Activated naive CD8-positive, alpha-beta T cell (primary cell): ENCODE measurements at regions not wholly inside any gene's neighbourhood (a gene's known extent, or its start where the extent isn't known, plus 50 kb on each side); places are given as distances from the start of the nearest gene placed in this dataset.
A peak's percentile ranks its signal among the peaks of the same experiment; 100 is the strongest.

Experiments
- H3K27ac Mint-ChIP-seq: one replicate; pipeline ENCODE4 v1.8.0; 2021; ENCODE audit warnings: mixed read lengths
- H3K27me3 Mint-ChIP-seq: one replicate; pipeline ENCODE4 v1.8.0; 2021; ENCODE audit warnings: mixed read lengths
- H3K36me3 Mint-ChIP-seq: one replicate; pipeline ENCODE4 v1.8.0; 2021; ENCODE audit warnings: mixed read lengths
- H3K4me1 Mint-ChIP-seq: one replicate; pipeline ENCODE4 v1.8.0; 2021; ENCODE audit warnings: low read depth, mixed read lengths
- H3K4me3 Mint-ChIP-seq: one replicate; pipeline ENCODE4 v1.8.0; 2021; ENCODE audit warnings: mild to moderate bottlenecking, mixed read lengths
- H3K9me3 Mint-ChIP-seq: one replicate; pipeline ENCODE4 v1.8.0; 2021; ENCODE audit warnings: low read depth, mixed read lengths

GRCh38 chr2:181306785-181307184, 150.4 kb upstream of the ITGA4 start:
- H3K27me3 Mint-ChIP-seq: no peaks in the 10 kb centered on the region
- H3K36me3 Mint-ChIP-seq: no peaks in the 10 kb centered on the region
- peaks cover 76% of the 10 kb centered on the region for H3K4me1 Mint-ChIP-seq
- H3K4me3 Mint-ChIP-seq: peak overlapping the region; percentile 56
- H3K27ac Mint-ChIP-seq: peak overlapping the region; percentile 91
- no peaks in the 10 kb centered on the region for H3K9me3 Mint-ChIP-seq

DNA sequence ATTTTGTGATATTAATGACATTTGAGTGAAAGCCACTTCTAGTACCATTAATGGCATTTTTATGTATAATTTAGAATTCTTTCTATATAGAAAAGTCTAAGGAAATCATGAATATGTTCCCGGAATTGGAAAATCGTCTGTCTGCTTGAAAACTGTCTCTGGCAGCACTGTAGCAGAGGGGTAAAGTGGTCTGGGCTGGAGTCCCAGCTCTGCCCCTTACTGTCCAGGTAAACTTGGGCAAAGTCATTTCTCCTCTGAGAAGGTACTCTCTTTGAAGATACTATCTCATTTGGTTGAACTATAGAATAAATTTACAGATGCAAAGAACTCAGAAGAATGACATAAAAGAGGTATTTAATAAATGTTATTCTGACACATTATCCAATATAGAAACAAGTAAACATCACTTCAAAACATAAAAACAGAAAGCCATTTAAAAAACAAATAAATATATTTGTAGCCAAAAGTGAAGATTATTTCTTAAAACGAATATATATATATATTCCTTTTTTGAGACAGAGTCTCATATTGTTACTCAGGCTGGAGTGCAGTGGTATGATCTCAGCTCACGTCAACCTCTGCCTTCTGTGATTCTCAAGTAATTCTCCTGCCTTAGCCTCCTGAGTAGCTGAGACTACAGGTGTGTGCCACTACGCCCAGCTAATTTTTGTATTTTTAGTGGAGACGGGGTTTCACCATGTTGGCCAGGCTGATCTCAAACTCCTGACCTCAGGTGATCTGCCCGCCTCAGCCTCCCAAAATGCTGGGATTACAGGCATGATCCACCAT, 149.8 kb upstream of the ITGA4 start:
- H3K4me3 Mint-ChIP-seq: peak overlapping the region; percentile 80
- peaks cover 77% of the 10 kb centered on the region for H3K4me1 Mint-ChIP-seq
- peak overlapping the region; percentile 91 for H3K27ac Mint-ChIP-seq
- no peaks in the 10 kb centered on the region for H3K36me3 Mint-ChIP-seq
- no peaks in the 10 kb centered on the region for H3K27me3 Mint-ChIP-seq
- no peaks in the 10 kb centered on the region for H3K9me3 Mint-ChIP-seq

DNA sequence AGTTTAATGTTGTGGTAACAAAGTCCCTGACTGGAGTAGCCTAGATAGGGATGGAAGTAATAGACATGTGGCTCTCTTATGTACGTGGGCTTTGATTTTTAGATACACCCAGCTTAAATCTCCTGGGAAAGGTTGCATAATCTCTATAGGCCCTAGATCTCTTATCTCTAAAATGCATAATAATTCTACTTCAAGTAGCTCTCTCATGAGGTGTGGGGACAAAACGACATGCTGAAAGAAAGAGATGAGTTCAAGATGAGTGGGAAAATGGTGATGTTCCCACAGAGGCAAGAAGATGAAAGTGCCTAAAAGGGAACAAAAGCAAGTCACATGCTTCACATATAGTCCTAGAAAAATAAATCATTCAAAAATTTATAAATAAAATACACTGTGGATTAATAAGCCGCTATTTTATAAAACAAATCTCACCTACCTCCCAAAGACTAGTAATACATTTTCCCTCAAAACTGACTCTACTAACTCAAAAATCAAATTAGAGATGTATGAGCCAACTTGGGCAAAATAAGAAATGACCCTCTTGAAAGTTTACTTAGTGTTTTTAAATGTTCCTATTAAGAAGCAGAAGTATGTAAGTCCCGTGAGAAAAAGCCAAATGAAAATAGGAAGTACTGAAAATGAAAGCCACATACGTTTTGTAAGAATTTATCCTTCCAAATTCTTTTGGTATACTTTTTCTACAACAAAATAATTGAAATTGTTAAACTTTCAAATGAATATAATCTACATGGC, 148.2 kb upstream of the ITGA4 start:
- no peaks in the 10 kb centered on the region for H3K36me3 Mint-ChIP-seq
- no peaks in the 10 kb centered on the region for H3K9me3 Mint-ChIP-seq
- peak overlapping the region; percentile 85 for H3K4me3 Mint-ChIP-seq
- peaks cover 84% of the 10 kb centered on the region for H3K4me1 Mint-ChIP-seq
- H3K27me3 Mint-ChIP-seq: no peaks in the 10 kb centered on the region
- peak overlapping the region; percentile 91 for H3K27ac Mint-ChIP-seq

GRCh38 chr2:181309586-181309985, 147.6 kb upstream of the ITGA4 start:
- H3K4me1 Mint-ChIP-seq: peaks cover 84% of the 10 kb centered on the region
- no peaks in the 10 kb centered on the region for H3K36me3 Mint-ChIP-seq
- H3K27me3 Mint-ChIP-seq: no peaks in the 10 kb centered on the region
- H3K27ac Mint-ChIP-seq: peak overlapping the region; percentile 91
- peak overlapping the region; percentile 85 for H3K4me3 Mint-ChIP-seq
- no peaks in the 10 kb centered on the region for H3K9me3 Mint-ChIP-seq

GRCh38 chr2:181310967-181311366, 146.2 kb upstream of the ITGA4 start:
- Mint-ChIP-seq H3K4me3 (no peak overlapping the region), H3K36me3 (no peaks in the 10 kb centered on the region), H3K27me3 (no peaks in the 10 kb centered on the region), H3K4me1 (peaks cover 74% of the 10 kb centered on the region), H3K27ac (peak overlapping the region; percentile 35), H3K9me3 (no peaks in the 10 kb centered on the region)

DNA sequence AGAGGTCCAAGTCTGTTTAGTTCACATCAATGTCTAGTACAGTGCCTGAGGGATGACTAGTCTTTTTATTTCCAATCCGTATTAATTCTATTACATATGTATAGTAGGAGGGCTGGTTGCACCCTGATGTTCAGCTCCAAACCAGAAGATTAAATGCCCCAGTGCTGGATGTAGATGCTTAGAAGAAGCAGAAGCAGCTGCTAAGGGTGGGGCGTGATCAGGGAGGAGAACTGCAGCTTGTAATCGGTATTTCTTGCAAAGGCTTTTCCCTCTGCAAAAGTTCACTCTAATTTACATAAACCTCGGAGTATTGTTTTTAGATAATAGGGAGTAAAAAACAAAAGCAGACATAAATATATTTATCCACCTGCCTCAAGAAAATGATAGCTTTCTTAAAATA, 145.3 kb upstream of the ITGA4 start:
- H3K4me3 Mint-ChIP-seq: peak overlapping the region; percentile 74
- peaks cover 66% of the 10 kb centered on the region for H3K4me1 Mint-ChIP-seq
- H3K9me3 Mint-ChIP-seq: no peaks in the 10 kb centered on the region

GRCh38 chr2:181312515-181312927, 144.7 kb upstream of the ITGA4 start:
- Mint-ChIP-seq H3K4me1 (peaks cover 69% of the 10 kb centered on the region), H3K36me3 (no peaks in the 10 kb centered on the region), H3K27me3 (no peaks in the 10 kb centered on the region), H3K9me3 (no peaks in the 10 kb centered on the region), H3K27ac (peak overlapping the region; percentile 92), H3K4me3 (peak overlapping the region; percentile 74)

More for the DNA sequence above, 145.3 kb upstream of the ITGA4 start:
- H3K27ac Mint-ChIP-seq: peak overlapping the region; percentile 92
- H3K36me3 Mint-ChIP-seq: no peaks in the 10 kb centered on the region
- H3K27me3 Mint-ChIP-seq: no peaks in the 10 kb centered on the region

DNA sequence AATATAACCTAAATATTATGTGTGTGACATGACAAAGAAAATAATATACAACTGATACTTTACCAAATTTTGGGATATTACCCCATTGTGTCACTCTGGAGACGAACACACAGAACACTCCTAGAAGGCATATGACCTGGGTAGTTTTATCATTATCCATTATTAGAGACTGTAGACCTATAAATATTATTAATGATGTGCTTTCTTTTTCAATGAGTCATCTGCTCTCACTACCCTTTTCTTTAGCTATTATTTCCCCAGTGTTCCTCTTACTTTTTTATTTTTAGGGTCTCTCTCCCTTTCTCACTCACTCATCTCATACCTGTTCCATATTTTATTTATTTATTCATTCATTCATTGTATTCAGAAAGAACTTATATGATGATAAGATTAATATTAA, 143.3 kb upstream of the ITGA4 start:
- Mint-ChIP-seq H3K4me3 (peak overlapping the region; percentile 74), H3K27ac (peak overlapping the region; percentile 92)

DNA sequence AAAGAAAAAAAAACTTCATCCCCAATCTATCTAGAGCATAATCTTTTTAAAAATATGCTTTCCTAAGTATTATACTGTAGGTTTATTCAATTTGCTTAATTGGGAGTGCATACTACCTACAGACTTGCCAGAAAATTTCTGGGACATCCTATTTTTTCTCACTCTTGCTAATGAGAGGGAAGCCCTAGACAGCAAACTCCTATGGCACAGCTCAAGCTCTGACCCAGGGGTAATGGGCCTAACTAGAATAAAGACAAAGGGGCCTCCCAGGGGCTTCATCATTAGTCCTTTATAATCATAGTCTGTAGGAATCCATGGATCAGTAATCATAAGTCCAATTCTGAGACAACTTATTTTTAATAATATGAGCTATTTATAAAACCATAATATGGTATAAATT, 142.6 kb upstream of the ITGA4 start:
- Mint-ChIP-seq H3K27ac (peak overlapping the region; percentile 92), H3K4me1 (peaks cover 61% of the 10 kb centered on the region)

More for the DNA sequence above, 143.3 kb upstream of the ITGA4 start:
- no peaks in the 10 kb centered on the region for H3K36me3 Mint-ChIP-seq
- H3K4me1 Mint-ChIP-seq: peaks cover 65% of the 10 kb centered on the region
- H3K27me3 Mint-ChIP-seq: no peaks in the 10 kb centered on the region
- H3K9me3 Mint-ChIP-seq: no peaks in the 10 kb centered on the region

GRCh38 chr2:181317511-181317910, 139.7 kb upstream of the ITGA4 start:
- H3K36me3 Mint-ChIP-seq: peaks cover 7% of the 10 kb centered on the region
- H3K27ac Mint-ChIP-seq: peak overlapping the region; percentile 78
- peaks cover 53% of the 10 kb centered on the region for H3K4me1 Mint-ChIP-seq
- peak overlapping the region; percentile 40 for H3K4me3 Mint-ChIP-seq
- peaks cover 3% of the 10 kb centered on the region for H3K9me3 Mint-ChIP-seq
- H3K27me3 Mint-ChIP-seq: no peaks in the 10 kb centered on the region

More for the DNA sequence above, 142.6 kb upstream of the ITGA4 start:
- H3K9me3 Mint-ChIP-seq: no peaks in the 10 kb centered on the region
- peak overlapping the region; percentile 47 for H3K4me3 Mint-ChIP-seq
- no peaks in the 10 kb centered on the region for H3K27me3 Mint-ChIP-seq
- no peaks in the 10 kb centered on the region for H3K36me3 Mint-ChIP-seq

- Mint-ChIP-seq H3K27me3 (no peaks in the 10 kb centered on the region), H3K4me3 (no peak overlapping the region), H3K27ac (no peak overlapping the region), H3K9me3 (peaks cover 3% of the 10 kb centered on the region), H3K4me1 (peaks cover 41% of the 10 kb centered on the region), H3K36me3 (peaks cover 15% of the 10 kb centered on the region)
These were observed 138.5 kb upstream of the ITGA4 start for GRCh38 chr2:181318504-181319280.

DNA sequence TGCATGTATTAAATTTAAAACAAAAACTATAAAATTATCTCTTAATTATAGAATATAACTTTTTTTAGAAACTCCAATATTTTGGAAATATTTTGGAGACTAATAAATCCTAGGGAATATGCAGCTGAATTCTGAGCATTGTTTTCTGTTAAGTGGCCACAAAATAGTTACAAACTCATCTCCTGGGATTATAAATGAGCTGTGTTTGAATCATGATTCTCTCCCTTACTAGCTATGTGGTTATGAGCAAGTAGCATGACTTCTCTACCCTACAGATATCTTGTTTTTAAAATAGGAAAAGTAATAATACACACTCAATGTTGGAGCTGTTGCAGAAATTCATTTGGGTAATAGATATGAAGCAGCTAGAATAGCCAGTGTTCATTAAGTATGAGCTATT, 137.9 kb upstream of the ITGA4 start:
- Mint-ChIP-seq H3K27me3 (no peaks in the 10 kb centered on the region), H3K4me3 (no peak overlapping the region), H3K9me3 (peaks cover 3% of the 10 kb centered on the region), H3K36me3 (peaks cover 18% of the 10 kb centered on the region), H3K4me1 (peaks cover 35% of the 10 kb centered on the region), H3K27ac (no peak overlapping the region)

GRCh38 chr2:181320638-181321037, 136.5 kb upstream of the ITGA4 start:
- peak overlapping the region; percentile 55 for H3K27ac Mint-ChIP-seq
- H3K36me3 Mint-ChIP-seq: peaks cover 21% of the 10 kb centered on the region
- peaks cover 34% of the 10 kb centered on the region for H3K4me1 Mint-ChIP-seq
- H3K27me3 Mint-ChIP-seq: no peaks in the 10 kb centered on the region
- H3K9me3 Mint-ChIP-seq: peaks cover 3% of the 10 kb centered on the region
- no peak overlapping the region for H3K4me3 Mint-ChIP-seq

GRCh38 chr2:181324912-181325311, 132.3 kb upstream of the ITGA4 start:
- no peak overlapping the region for H3K4me3 Mint-ChIP-seq
- peaks cover 39% of the 10 kb centered on the region for H3K36me3 Mint-ChIP-seq
- no peaks in the 10 kb centered on the region for H3K27me3 Mint-ChIP-seq
- no peak overlapping the region for H3K27ac Mint-ChIP-seq
- peaks cover 24% of the 10 kb centered on the region for H3K4me1 Mint-ChIP-seq
- peaks cover 15% of the 10 kb centered on the region for H3K9me3 Mint-ChIP-seq

- peaks cover 13% of the 10 kb centered on the region for H3K9me3 Mint-ChIP-seq
- H3K4me1 Mint-ChIP-seq: peaks cover 15% of the 10 kb centered on the region
- H3K27me3 Mint-ChIP-seq: no peaks in the 10 kb centered on the region
- H3K36me3 Mint-ChIP-seq: peaks cover 37% of the 10 kb centered on the region
- no peak overlapping the region for H3K27ac Mint-ChIP-seq
- no peak overlapping the region for H3K4me3 Mint-ChIP-seq
These were observed 130.5 kb upstream of the ITGA4 start for GRCh38 chr2:181326661-181327060.
